ENCODE measurements at regions not wholly inside any gene's neighbourhood (a gene's known extent, or its start where the extent isn't known, plus 50 kb on each side); places are given as distances from the start of the nearest gene placed in this dataset.

- CTCF ChIA-PET, result no interaction called here
- intact Hi-C loops (cut with micrococcal nuclease; ENCODE audit: unreplicated experiment), result no loop called here
These were observed 149.6 kb upstream of the CTSO start for GRCh38 chr4:156103311-156103710.

GRCh38 chr4:156102411-156102810, 148.7 kb upstream of the CTSO start:
- Histone ChIP-seq H3F3A (ENCODE audit: insufficient read depth, low read depth) (no peaks in the 10 kb centered on the region), H3K36me3 (ENCODE audit: low read depth) (no peaks in the 10 kb centered on the region), H3K4me3 (no peak overlapping the region), H3K27me3 (ENCODE audit: insufficient read depth, low read depth) (no peaks in the 10 kb centered on the region), H3K27ac (no peak overlapping the region), H2AFZ (no peak overlapping the region), H3K9me2 (ENCODE audit: insufficient read depth) (no peaks in the 10 kb centered on the region), H3K4me2 (no peak overlapping the region), H3K4me1 (replicated peaks; ENCODE audit: insufficient read depth) (no peaks in the 10 kb centered on the region), H3K79me2 (ENCODE audit: low read depth) (no peaks in the 10 kb centered on the region), H4K20me1 (ENCODE audit: insufficient read depth) (no peaks in the 10 kb centered on the region), H3K9me3 (ENCODE audit: insufficient read depth, low read depth) (no peaks in the 10 kb centered on the region)
- CTCF ChIA-PET, result no interaction called here
- TF ChIP-seq CTCF (conservative IDR thresholded peaks at IDR 0.05) (no peak), EZH2 (IDR thresholded peaks at IDR 0.05; ENCODE audit: low read depth) (no peak)
- DNase-seq, result no peak
- no TSS peak for BruUV-seq (replicated peaks)
- intact Hi-C loops (cut with micrococcal nuclease; ENCODE audit: unreplicated experiment), result no loop called here
- POLR2A ChIA-PET (ENCODE audit: unreplicated experiment), result no interaction called here

More at GRCh38 chr4:156103311-156103710, 149.6 kb upstream of the CTSO start:
- Histone ChIP-seq H3K9me3 (ENCODE audit: insufficient read depth, low read depth) (no peaks in the 10 kb centered on the region), H4K20me1 (ENCODE audit: insufficient read depth) (no peaks in the 10 kb centered on the region), H3K79me2 (ENCODE audit: low read depth) (no peaks in the 10 kb centered on the region), H2AFZ (no peak overlapping the region), H3K27me3 (ENCODE audit: insufficient read depth, low read depth) (no peaks in the 10 kb centered on the region), H3K4me2 (no peak overlapping the region), H3K4me3 (no peak overlapping the region), H3K27ac (no peak overlapping the region), H3K36me3 (ENCODE audit: low read depth) (no peaks in the 10 kb centered on the region), H3K9me2 (ENCODE audit: insufficient read depth) (no peaks in the 10 kb centered on the region), H3F3A (ENCODE audit: insufficient read depth, low read depth) (no peaks in the 10 kb centered on the region), H3K4me1 (replicated peaks; ENCODE audit: insufficient read depth) (no peaks in the 10 kb centered on the region)
- TF ChIP-seq EZH2 (IDR thresholded peaks at IDR 0.05; ENCODE audit: low read depth), result no peak
- TF ChIP-seq CTCF (conservative IDR thresholded peaks at IDR 0.05), result no peak
- no peak for DNase-seq
- BruUV-seq (replicated peaks), result no TSS peak
- POLR2A ChIA-PET (ENCODE audit: unreplicated experiment), result no interaction called here

- DNase-seq, result no peak
- intact Hi-C loops (cut with micrococcal nuclease; ENCODE audit: unreplicated experiment), result no loop called here
- CTCF ChIA-PET, result no interaction called here
These were observed 147.9 kb upstream of the CTSO start for GRCh38 chr4:156101571-156101970.

More at GRCh38 chr4:156101571-156101970, 147.9 kb upstream of the CTSO start:
- POLR2A ChIA-PET (ENCODE audit: unreplicated experiment), result no interaction called here
- H3K27ac ChIP-seq, result no peak overlapping the region
- H3K9me2 ChIP-seq (ENCODE audit: insufficient read depth), result no peaks in the 10 kb centered on the region
- H3K4me1 ChIP-seq (replicated peaks; ENCODE audit: insufficient read depth), result no peaks in the 10 kb centered on the region
- no peaks in the 10 kb centered on the region for H3F3A ChIP-seq (ENCODE audit: insufficient read depth, low read depth)
- TF ChIP-seq EZH2 (IDR thresholded peaks at IDR 0.05; ENCODE audit: low read depth) (no peak), CTCF (conservative IDR thresholded peaks at IDR 0.05) (no peak)
- H3K4me2 ChIP-seq, result no peak overlapping the region
- H3K4me3 ChIP-seq, result no peak overlapping the region
- H3K79me2 ChIP-seq (ENCODE audit: low read depth), result no peaks in the 10 kb centered on the region
- H3K9me3 ChIP-seq (ENCODE audit: insufficient read depth, low read depth), result no peaks in the 10 kb centered on the region
- H4K20me1 ChIP-seq (ENCODE audit: insufficient read depth), result no peaks in the 10 kb centered on the region
- H3K27me3 ChIP-seq (ENCODE audit: insufficient read depth, low read depth), result no peaks in the 10 kb centered on the region
- BruUV-seq (replicated peaks), result no TSS peak
- H2AFZ ChIP-seq, result no peak overlapping the region
- H3K36me3 ChIP-seq (ENCODE audit: low read depth), result no peaks in the 10 kb centered on the region
